DOHH2 (cell line): ENCODE measurements at regions not wholly inside any gene's neighbourhood (a gene's known extent, or its start where the extent isn't known, plus 50 kb on each side); places are given as distances from the start of the nearest gene placed in this dataset.

Experiments
- H3F3A ChIP-seq: fragments of 200-600 bp; sonication (generic), shearing (Covaris generic); 2 replicates; pipeline ENCODE4 v1.6.0; 2016; ENCODE audit warnings: antibody characterized with exemption, mild to moderate bottlenecking; ENCODE audit not compliant: control insufficient read depth, insufficient read depth
- H3K27ac ChIP-seq: fragments of 200-600 bp; sonication (generic); 2 replicates; pipeline ENCODE4 v1.5.1; 2014; ENCODE audit warnings: low read depth, mild to moderate bottlenecking, low read length, moderate library complexity
- H3K27me3 ChIP-seq: fragments of 200-600 bp; sonication (generic); 2 replicates; pipeline ENCODE4 v1.6.1; 2014; ENCODE audit warnings: mild to moderate bottlenecking, low read length, mixed read lengths; ENCODE audit not compliant: control insufficient read depth
- H3K36me3 ChIP-seq: fragments of 200-600 bp; sonication (generic); 2 replicates; pipeline ENCODE4 v1.6.1; 2014; ENCODE audit warnings: mild to moderate bottlenecking, low read length, moderate library complexity, mixed read lengths; ENCODE audit not compliant: control insufficient read depth
- H3K4me1 ChIP-seq: fragments of 200-600 bp; sonication (generic); 2 replicates; pipeline ENCODE4 v1.6.1; 2014; ENCODE audit warnings: mild to moderate bottlenecking, low read length, mixed read lengths; ENCODE audit not compliant: control insufficient read depth
- H3K4me2 ChIP-seq: fragments of 200-600 bp; sonication (generic); 2 replicates; pipeline ENCODE4 v1.6.0; 2014; ENCODE audit warnings: mild to moderate bottlenecking, low read length, moderate library complexity
- H3K4me3 ChIP-seq: fragments of 200-600 bp; sonication (generic); 2 replicates; pipeline ENCODE4 v1.5.1; 2014; ENCODE audit warnings: mild to moderate bottlenecking, low read length, mixed read lengths
- H3K79me2 ChIP-seq: fragments of 200-600 bp; sonication (generic); 2 replicates; pipeline ENCODE4 v1.6.1; 2014; ENCODE audit warnings: mild to moderate bottlenecking, low read length, mixed read lengths; ENCODE audit not compliant: control insufficient read depth
- H3K9me2 ChIP-seq: fragments of 200-600 bp; sonication (generic); replicated peaks from 2 replicates; pipeline ENCODE4 v1.6.1; 2014; ENCODE audit warnings: mild to moderate bottlenecking, low read length, mixed read lengths; ENCODE audit not compliant: control insufficient read depth
- H3K9me3 ChIP-seq: fragments of 200-600 bp; sonication (generic); 2 replicates; pipeline ENCODE4 v1.6.1; 2014; ENCODE audit warnings: antibody characterized with exemption, low read length, mixed read lengths; ENCODE audit not compliant: control insufficient read depth, insufficient read depth
- H4K20me1 ChIP-seq: fragments of 200-600 bp; sonication (generic); 2 replicates; pipeline ENCODE4 v1.6.0; 2014; ENCODE audit warnings: low read depth, mild to moderate bottlenecking, antibody characterized with exemption, low read length, moderate library complexity; ENCODE audit not compliant: control insufficient read depth, insufficient read depth
- EZH2phosphoT487 ChIP-seq: fragments of 200-600 bp; sonication (generic); IDR thresholded peaks from 2 replicates; pipeline ENCODE4 v1.6.1; 2017; ENCODE audit warnings: borderline replicate concordance, mild to moderate bottlenecking, antibody characterized with exemption, low read length, moderate library complexity, mixed read lengths
- TF ChIP-seq, protein P1 (sequence below): fragments of 200-600 bp; sonication (generic); IDR thresholded peaks from one replicate; pipeline ENCODE4 v1.5.1; 2014; ENCODE audit warnings: antibody characterized with exemption, mild to moderate bottlenecking, low read depth, low read length; ENCODE audit not compliant: poor library complexity, severe bottlenecking

DNA sequence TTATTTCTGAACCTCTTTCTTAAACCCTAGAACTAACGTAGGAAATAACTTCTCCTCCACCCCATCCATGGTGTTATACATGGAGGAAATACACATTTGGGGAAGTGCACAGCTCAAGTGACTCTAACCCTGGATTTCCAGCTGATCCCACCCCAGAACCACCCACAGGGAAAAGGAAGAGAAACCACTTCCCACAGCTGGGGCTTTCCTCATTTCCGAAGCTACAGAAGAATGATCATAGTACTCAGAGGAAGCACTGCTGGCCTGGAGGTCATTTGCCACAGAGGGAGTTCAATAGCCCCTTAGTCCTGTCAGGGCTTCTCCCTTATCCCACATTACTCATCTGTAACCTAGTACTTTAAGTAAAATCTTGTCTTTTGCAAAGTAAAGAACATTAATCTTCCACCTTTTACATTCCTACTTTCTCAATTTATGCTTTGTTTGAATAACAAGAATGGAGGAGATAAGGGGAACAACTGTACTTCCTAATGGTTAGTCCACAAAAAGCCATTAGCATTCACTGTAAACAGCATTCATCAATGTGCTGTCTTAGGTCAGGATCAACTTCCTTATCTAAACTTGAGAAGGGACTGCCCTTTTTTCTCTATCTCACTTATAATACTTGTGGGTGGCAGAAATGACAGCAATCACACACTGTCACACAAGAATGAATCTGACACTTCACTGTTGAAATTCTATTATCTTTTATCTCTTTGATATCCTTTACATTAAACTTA, 63.0 kb upstream of the RGS1 start:
- Histone ChIP-seq H3F3A (peaks cover 20% of the 10 kb centered on the region), H3K9me3 (no peaks in the 10 kb centered on the region), H3K79me2 (no peaks in the 10 kb centered on the region), H4K20me1 (no peaks in the 10 kb centered on the region), H3K27ac (peak overlapping the region; percentile 25), H3K4me1 (peaks cover 48% of the 10 kb centered on the region), H3K4me3 (peak overlapping the region; percentile 2; the same call in 1 of the 2 replicates), H3K36me3 (no peaks in the 10 kb centered on the region), H3K9me2 (no peaks in the 10 kb centered on the region), H3K4me2 (peak overlapping the region; percentile 35), H3K27me3 (peaks cover 51% of the 10 kb centered on the region)
- TF ChIP-seq, protein P1, sequence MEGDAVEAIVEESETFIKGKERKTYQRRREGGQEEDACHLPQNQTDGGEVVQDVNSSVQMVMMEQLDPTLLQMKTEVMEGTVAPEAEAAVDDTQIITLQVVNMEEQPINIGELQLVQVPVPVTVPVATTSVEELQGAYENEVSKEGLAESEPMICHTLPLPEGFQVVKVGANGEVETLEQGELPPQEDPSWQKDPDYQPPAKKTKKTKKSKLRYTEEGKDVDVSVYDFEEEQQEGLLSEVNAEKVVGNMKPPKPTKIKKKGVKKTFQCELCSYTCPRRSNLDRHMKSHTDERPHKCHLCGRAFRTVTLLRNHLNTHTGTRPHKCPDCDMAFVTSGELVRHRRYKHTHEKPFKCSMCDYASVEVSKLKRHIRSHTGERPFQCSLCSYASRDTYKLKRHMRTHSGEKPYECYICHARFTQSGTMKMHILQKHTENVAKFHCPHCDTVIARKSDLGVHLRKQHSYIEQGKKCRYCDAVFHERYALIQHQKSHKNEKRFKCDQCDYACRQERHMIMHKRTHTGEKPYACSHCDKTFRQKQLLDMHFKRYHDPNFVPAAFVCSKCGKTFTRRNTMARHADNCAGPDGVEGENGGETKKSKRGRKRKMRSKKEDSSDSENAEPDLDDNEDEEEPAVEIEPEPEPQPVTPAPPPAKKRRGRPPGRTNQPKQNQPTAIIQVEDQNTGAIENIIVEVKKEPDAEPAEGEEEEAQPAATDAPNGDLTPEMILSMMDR: no peak
- no peak for TF ChIP-seq EZH2phosphoT487

DNA sequence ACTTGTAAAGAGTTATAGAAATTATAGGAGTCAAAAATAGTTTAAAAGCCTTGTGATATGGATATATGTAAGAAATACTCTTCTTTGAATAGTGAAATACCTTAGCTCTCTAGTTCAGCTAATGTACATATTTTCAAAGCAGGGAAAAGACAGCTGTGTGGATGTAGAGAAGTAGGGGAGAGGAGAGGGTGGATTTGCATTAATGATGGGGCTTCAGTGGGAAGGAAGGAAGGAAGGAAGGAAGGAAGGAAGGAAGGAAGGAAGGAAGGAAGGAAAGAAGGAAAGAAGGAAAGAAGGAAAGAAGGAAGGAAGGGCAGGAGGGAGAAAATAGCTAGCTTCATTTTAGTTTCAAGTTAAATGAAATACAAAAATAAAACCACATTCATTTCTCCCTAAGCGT, 62.4 kb upstream of the RGS1 start:
- H3F3A ChIP-seq: peaks cover 20% of the 10 kb centered on the region
- peak overlapping the region; percentile 35 for H3K4me2 ChIP-seq
- no peaks in the 10 kb centered on the region for H3K79me2 ChIP-seq
- H4K20me1 ChIP-seq: no peaks in the 10 kb centered on the region
- peak overlapping the region; percentile 25 for H3K27ac ChIP-seq
- H3K9me3 ChIP-seq: no peaks in the 10 kb centered on the region
- H3K9me2 ChIP-seq: no peaks in the 10 kb centered on the region
- no peak overlapping the region for H3K4me3 ChIP-seq
- peaks cover 52% of the 10 kb centered on the region for H3K27me3 ChIP-seq
- H3K36me3 ChIP-seq: no peaks in the 10 kb centered on the region
- peaks cover 50% of the 10 kb centered on the region for H3K4me1 ChIP-seq
- TF ChIP-seq EZH2phosphoT487: no peak
- TF ChIP-seq, protein P1: no peak

DNA sequence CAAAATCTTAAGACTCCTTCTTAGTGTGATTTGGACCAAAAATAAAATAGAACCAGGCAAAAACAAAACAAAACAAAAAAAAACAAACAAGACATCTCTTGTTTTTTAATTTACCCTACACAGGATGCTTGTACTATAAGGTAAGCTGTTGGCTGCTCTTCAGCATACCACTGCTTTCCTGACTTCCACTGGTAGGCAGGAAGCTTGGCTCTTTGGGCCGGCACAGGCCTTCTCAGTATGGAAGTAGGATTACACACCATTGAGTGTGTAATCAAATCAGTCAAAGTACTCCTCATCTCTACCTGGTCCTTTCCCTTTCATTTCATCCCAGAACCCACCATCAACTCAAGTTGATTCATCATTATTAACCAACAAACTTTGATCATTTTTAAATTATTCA, 61.9 kb upstream of the RGS1 start:
- H3K9me3 ChIP-seq: no peaks in the 10 kb centered on the region
- no peak overlapping the region for H3K4me3 ChIP-seq
- no peak overlapping the region; the same call in 1 of the 2 replicates for H3K4me2 ChIP-seq

More for the DNA sequence above, 61.9 kb upstream of the RGS1 start:
- Histone ChIP-seq H3F3A (peaks cover 20% of the 10 kb centered on the region), H3K4me1 (peaks cover 50% of the 10 kb centered on the region), H3K36me3 (no peaks in the 10 kb centered on the region), H3K79me2 (no peaks in the 10 kb centered on the region), H3K9me2 (no peaks in the 10 kb centered on the region), H3K27ac (no peak overlapping the region), H4K20me1 (no peaks in the 10 kb centered on the region), H3K27me3 (peaks cover 51% of the 10 kb centered on the region)
- TF ChIP-seq EZH2phosphoT487: no peak
- TF ChIP-seq, protein P1: no peak
